ENCODE measurements at regions not wholly inside any gene's neighbourhood (a gene's known extent, or its start where the extent isn't known, plus 50 kb on each side); places are given as distances from the start of the nearest gene placed in this dataset.

GRCh38 chr20:6347916-6348315 is 225.1 kb upstream of the FERMT1 start:
- FAIRE-seq (no peak), ATAC-seq (no peak), DNase-seq (ENCODE audit: low spot score) (no peak)
- Histone ChIP-seq H3K4me3 (replicated peaks in 1 of 3; ENCODE audit: insufficient read depth in 1 of 3, low read depth in 2 of 3, low read length in 3 of 3) (no peak overlapping the region), H3K9me3 (ENCODE audit: low read length) (no peaks in the 10 kb centered on the region), H3K27ac (ENCODE audit: extremely low read length, insufficient read depth, low read length) (no peak overlapping the region), H3K27me3 (ENCODE audit: control insufficient read depth in 1 of 2, insufficient read depth in 2 of 2, low read length in 2 of 2) (no peaks in the 10 kb centered on the region), H3K79me2 (ENCODE audit: insufficient read depth, low read length) (no peaks in the 10 kb centered on the region), H3K4me1 (ENCODE audit: insufficient read depth, low read length) (no peaks in the 10 kb centered on the region), H3K36me3 (replicated peaks in 1 of 2; ENCODE audit: control insufficient read depth in 1 of 2, insufficient read depth in 2 of 2, low read length in 2 of 2) (no peaks in the 10 kb centered on the region), H4K20me1 (ENCODE audit: insufficient read depth, low read length) (no peaks in the 10 kb centered on the region), H3K9ac (ENCODE audit: insufficient read depth, low read depth, low read length) (no peak overlapping the region), H2AFZ (ENCODE audit: low read length) (no peak overlapping the region), H3K4me2 (ENCODE audit: low read depth, low read length) (no peak overlapping the region)
- POLR2A ChIA-PET, result no interaction called here
- intact Hi-C loops (cut with micrococcal nuclease; ENCODE audit: unreplicated experiment) (no loop called here), in situ Hi-C loops (cut with HindIII; ENCODE audit: extremely low pct_ligation_motif_present, low pct_unique_long_range_greater_than_20kb) (no loop called here)
- BruUV-seq (replicated peaks), result no TSS peak
- CTCF ChIA-PET (ENCODE audit: low intra/inter-chr PET ratio, low total read pairs), result no interaction called here
- no peak for TF ChIP-seq CCAR2 (optimal IDR thresholded peaks at IDR 0.05; ENCODE audit: low read depth, low read length)
- no peak for TF ChIP-seq PRDM4 (CRISPR knock-in tag; IDR thresholded peaks at IDR 0.05; ENCODE audit: borderline replicate concordance)
- no peak for TF ChIP-seq ZNF607 (CRISPR knock-in tag; IDR thresholded peaks at IDR 0.05; ENCODE audit: borderline replicate concordance)
- TF ChIP-seq STAT6 (CRISPR knock-in tag; IDR thresholded peaks at IDR 0.05; ENCODE audit: borderline replicate concordance), result no peak
- TF ChIP-seq ZKSCAN5 (CRISPR knock-in tag; IDR thresholded peaks at IDR 0.05), result no peak
- no peak for TF ChIP-seq ZNF781 (CRISPR knock-in tag; IDR thresholded peaks at IDR 0.05; ENCODE audit: borderline replicate concordance, not compliant biosample characterization)
- TF ChIP-seq ZNF558 (CRISPR knock-in tag; IDR thresholded peaks at IDR 0.05; ENCODE audit: borderline replicate concordance), result no peak
- TF ChIP-seq REST (IDR thresholded peaks at IDR 0.05; ENCODE audit: borderline replicate concordance in 1 of 2, low read depth in 1 of 2, low read length in 2 of 2), result no peak
- TF ChIP-seq GRHL1 (CRISPR knock-in tag; conservative IDR thresholded peaks at IDR 0.05), result no peak
- no peak for TF ChIP-seq DZIP1 (CRISPR knock-in tag; IDR thresholded peaks at IDR 0.05)
- no peak for TF ChIP-seq ZNF792 (CRISPR knock-in tag; IDR thresholded peaks at IDR 0.05)
